Keratinocyte (primary cell): ENCODE measurements at regions not wholly inside any gene's neighbourhood (a gene's known extent, or its start where the extent isn't known, plus 50 kb on each side); places are given as distances from the start of the nearest gene placed in this dataset.

Experiments used
- EZH2 ChIP-seq: IDR thresholded peaks from one replicate; pipeline ENCODE4 v1.6.1; 2012; ENCODE audit warnings: inconsistent platforms, mild to moderate bottlenecking, low read length, moderate library complexity
- TF ChIP-seq, protein P1 (sequence below), 3 experiments: IDR thresholded peaks in 1 of 3; conservative IDR thresholded peaks in 1 of 3; optimal IDR thresholded peaks in 1 of 3; 2 replicates in 2 of 3; 3 replicates in 1 of 3; pipeline versions ENCODE3 to v1.5.1; 2011; ENCODE audit warnings: low read length in 3 of 3, mild to moderate bottlenecking in 3 of 3, moderate library complexity in 2 of 3, control low read depth in 1 of 3, inconsistent platforms in 1 of 3; ENCODE audit not compliant: insufficient read depth in 2 of 3; ENCODE audit errors: extremely low read depth in 1 of 3

DNA sequence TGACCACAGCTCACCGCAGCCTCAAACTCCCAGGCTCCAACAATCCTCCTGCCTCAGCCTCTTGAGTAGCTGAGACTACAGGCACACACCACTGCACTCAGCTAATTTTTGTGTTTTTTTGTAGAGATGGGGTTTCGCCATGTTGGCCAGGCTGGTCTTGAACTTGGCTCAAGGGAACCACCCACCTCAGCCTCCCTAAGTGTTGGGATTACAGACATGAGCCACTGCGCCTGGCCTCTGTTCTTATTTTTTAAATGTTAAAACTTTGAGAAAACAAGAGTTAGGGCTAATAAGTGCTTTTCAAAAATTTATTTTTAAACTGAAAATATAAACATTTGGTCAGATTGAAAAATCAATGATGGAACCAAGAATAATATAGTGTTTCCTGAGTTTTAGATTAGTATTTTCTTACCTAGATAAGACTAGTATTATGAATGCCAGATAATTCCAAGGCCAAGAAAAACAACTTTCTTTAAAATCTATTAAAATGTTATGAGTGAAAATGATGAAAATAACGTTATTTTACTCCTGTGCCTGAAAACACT lies 66.2 kb upstream of the S1PR1 start:
- TF ChIP-seq, protein P1, sequence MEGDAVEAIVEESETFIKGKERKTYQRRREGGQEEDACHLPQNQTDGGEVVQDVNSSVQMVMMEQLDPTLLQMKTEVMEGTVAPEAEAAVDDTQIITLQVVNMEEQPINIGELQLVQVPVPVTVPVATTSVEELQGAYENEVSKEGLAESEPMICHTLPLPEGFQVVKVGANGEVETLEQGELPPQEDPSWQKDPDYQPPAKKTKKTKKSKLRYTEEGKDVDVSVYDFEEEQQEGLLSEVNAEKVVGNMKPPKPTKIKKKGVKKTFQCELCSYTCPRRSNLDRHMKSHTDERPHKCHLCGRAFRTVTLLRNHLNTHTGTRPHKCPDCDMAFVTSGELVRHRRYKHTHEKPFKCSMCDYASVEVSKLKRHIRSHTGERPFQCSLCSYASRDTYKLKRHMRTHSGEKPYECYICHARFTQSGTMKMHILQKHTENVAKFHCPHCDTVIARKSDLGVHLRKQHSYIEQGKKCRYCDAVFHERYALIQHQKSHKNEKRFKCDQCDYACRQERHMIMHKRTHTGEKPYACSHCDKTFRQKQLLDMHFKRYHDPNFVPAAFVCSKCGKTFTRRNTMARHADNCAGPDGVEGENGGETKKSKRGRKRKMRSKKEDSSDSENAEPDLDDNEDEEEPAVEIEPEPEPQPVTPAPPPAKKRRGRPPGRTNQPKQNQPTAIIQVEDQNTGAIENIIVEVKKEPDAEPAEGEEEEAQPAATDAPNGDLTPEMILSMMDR (optimal IDR thresholded peaks at IDR 0.05 in 1 of 3, IDR thresholded peaks at IDR 0.05 in 1 of 3, conservative IDR thresholded peaks at IDR 0.05 in 1 of 3; ENCODE audit: extremely low read depth in 1 of 3, insufficient read depth in 2 of 3, low read length in 3 of 3): no peak
- TF ChIP-seq EZH2: no peak
